NB4 (cell line): ENCODE measurements at regions not wholly inside any gene's neighbourhood (a gene's known extent, or its start where the extent isn't known, plus 50 kb on each side); places are given as distances from the start of the nearest gene placed in this dataset.

Experiments
- DNase-seq: peaks from one replicate; pipeline ENCODE4 v3.0.0; 2010; ENCODE audit warnings: low read depth
- H3K4me3 ChIP-seq: one replicate; pipeline ENCODE4 v1.5.1; 2011; ENCODE audit warnings: mild to moderate bottlenecking, low read depth, low read length, moderate library complexity
- CTCF ChIP-seq: IDR thresholded peaks from one replicate; pipeline ENCODE4 v1.5.1; 2012; ENCODE audit warnings: low read depth, low read length
- MAX ChIP-seq: IDR thresholded peaks from 2 replicates; pipeline ENCODE4 v1.6.1; 2011; ENCODE audit warnings: low read depth, low read length
- MYC ChIP-seq: IDR thresholded peaks from 2 replicates; pipeline ENCODE4 v1.6.1; 2011; ENCODE audit warnings: low read depth, low read length
- POLR2A ChIP-seq: IDR thresholded peaks from 2 replicates; pipeline ENCODE4 v1.6.1; 2011; ENCODE audit warnings: mild to moderate bottlenecking; ENCODE audit not compliant: insufficient read length; ENCODE audit errors: extremely low read depth

- H3K4me3 ChIP-seq, result peak overlapping the region; percentile 34
- TF ChIP-seq CTCF (no peak), POLR2A (no peak), MYC (peak; percentile 48; the same call in 1 of the 2 replicates), MAX (peak; percentile 26; the same call in 1 of the 2 replicates)
- peak; percentile 76 for DNase-seq
These were observed 268.0 kb upstream of the TNRC6C start for GRCh38 chr17:77690271-77691161.

DNA sequence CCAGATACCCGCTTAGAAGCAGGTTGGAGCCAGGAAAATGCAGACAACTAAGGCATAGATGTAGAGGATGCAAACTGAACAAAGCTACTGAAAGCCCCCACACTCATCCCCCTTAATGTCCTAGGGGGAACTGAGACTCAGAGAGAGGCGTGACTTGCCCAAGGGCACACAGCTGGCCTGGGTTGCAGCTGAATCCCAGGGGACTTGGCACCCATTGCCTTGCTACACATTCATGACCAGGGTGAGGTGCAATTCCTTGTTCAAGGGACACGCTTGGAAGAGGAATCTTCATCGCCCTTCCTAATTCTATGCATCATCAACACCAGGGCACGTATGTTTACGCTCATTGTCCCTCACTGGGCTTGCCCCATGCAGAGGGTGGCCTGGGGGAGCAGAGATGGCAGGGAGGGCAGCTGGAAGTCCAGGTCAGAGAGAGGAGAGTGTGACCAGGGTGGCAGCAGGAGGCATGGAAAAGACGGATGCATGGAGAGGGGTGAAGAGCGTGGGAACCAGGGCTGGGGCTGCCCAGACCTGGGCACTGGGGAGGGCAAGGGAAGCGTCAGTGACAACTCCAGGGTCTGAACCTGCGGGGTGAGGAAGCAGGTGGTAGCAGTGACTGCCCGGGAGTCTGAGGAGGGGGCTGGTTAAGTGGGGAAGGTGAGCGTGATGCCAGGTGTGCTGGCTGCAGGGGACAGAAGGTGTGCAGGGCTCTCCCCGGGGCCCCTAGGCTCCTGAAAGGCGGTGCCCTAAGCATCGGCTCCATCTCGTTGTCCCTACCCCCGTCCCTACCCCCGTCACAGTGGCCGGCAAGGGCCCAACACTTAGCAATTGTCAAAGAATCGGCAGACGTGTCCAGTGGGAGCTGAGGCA, 267.1 kb upstream of the TNRC6C start:
- TF ChIP-seq MAX, result no peak
- TF ChIP-seq MYC, result no peak
- TF ChIP-seq CTCF, result no peak
- no peak for TF ChIP-seq POLR2A
- DNase-seq, result peak; percentile 56
- H3K4me3 ChIP-seq, result no peak overlapping the region

DNA sequence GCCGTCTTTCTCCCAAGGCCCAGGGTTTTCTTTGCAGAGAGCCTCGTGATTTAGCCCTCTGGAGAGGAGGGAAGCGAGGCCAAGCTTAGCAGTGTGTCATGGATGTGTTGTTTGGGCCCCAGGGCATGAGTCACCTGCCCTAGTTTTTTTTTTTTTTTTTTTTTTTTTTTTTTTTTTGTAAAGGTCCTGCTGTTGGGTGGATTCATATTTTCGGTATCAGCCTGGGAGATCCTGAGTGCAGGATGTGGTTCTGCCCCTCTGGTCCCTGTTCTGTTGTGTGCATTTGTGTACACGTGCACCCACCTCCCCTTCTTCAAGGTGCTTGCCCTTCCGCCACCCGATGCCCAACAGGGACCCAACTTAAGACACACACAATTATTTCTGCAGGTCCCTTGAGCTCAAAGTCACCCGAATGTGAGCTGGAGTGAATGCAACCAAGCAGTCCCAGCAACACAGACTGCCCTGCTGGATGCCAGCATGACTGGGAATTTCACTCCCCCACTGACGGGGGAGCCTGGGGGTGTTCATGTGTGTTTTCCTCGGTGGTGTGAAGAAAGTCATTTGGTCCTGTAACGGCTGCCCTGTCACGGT, 265.8 kb upstream of the TNRC6C start:
- TF ChIP-seq CTCF (no peak), MYC (no peak), MAX (no peak), POLR2A (no peak)
- DNase-seq, result peak; percentile 29
- no peak overlapping the region for H3K4me3 ChIP-seq

GRCh38 chr17:77693301-77693700, 265.2 kb upstream of the TNRC6C start:
- TF ChIP-seq MYC, result no peak
- TF ChIP-seq MAX, result no peak
- no peak for TF ChIP-seq CTCF
- no peak overlapping the region for H3K4me3 ChIP-seq

DNA sequence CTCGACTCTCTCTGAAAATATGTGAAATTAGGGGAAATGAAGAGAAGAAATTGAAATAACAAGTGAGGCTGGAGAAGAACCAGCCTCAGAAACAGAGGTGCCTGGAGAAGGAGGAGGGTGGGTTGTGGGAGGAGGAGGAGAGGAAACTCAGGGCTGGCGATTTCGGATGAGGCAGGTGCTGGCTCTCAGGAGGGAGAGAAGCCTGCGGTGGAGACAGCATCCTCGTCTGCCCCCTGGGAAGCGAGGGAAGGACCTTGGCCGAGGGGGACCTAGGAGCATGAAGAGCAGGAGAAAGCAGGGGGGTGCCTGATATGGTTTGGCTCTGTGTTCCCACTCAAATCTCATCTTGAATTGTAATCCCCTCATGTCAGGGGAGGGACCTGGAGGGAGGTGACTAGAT, 264.7 kb upstream of the TNRC6C start:
- no peak for DNase-seq
- H3K4me3 ChIP-seq, result no peak overlapping the region
- TF ChIP-seq MAX, result no peak
- no peak for TF ChIP-seq POLR2A
- no peak for TF ChIP-seq CTCF
- TF ChIP-seq MYC, result no peak

More at GRCh38 chr17:77693301-77693700, 265.2 kb upstream of the TNRC6C start:
- DNase-seq, result no peak
